ENCODE measurements at regions not wholly inside any gene's neighbourhood (a gene's known extent, or its start where the extent isn't known, plus 50 kb on each side); places are given as distances from the start of the nearest gene placed in this dataset.

DNA sequence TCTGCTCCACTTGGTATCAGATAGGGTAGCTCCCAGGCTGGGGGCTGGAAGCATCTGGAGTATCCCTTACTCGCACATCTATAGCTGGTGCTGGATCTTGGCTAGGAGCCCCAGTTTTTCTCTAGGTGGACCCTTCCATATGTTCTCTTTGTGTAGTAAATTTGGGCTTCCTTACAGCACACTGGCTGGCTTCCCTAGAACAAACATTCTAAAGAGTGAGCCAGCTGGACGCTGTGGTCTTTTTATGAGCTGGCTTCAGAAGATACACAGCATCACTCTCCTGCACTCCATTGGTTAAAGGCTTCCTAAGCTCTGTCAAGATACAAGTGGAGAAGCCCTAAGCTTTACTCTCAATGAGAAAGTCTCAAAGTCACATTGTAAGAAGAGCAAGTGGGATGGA is 322.1 kb downstream of the WDR72 start:
- TF ChIP-seq, protein P1, sequence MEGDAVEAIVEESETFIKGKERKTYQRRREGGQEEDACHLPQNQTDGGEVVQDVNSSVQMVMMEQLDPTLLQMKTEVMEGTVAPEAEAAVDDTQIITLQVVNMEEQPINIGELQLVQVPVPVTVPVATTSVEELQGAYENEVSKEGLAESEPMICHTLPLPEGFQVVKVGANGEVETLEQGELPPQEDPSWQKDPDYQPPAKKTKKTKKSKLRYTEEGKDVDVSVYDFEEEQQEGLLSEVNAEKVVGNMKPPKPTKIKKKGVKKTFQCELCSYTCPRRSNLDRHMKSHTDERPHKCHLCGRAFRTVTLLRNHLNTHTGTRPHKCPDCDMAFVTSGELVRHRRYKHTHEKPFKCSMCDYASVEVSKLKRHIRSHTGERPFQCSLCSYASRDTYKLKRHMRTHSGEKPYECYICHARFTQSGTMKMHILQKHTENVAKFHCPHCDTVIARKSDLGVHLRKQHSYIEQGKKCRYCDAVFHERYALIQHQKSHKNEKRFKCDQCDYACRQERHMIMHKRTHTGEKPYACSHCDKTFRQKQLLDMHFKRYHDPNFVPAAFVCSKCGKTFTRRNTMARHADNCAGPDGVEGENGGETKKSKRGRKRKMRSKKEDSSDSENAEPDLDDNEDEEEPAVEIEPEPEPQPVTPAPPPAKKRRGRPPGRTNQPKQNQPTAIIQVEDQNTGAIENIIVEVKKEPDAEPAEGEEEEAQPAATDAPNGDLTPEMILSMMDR (IDR thresholded peaks at IDR 0.05): no peak
- no peak for TF ChIP-seq EZH2 (IDR thresholded peaks at IDR 0.05; ENCODE audit: borderline replicate concordance, insufficient read depth, low read depth, low read length, poor library complexity, severe bottlenecking)

Measured in B cell (primary cell).